GM19467 (cell line): ENCODE measurements at regions not wholly inside any gene's neighbourhood (a gene's known extent, or its start where the extent isn't known, plus 50 kb on each side); places are given as distances from the start of the nearest gene placed in this dataset.

Experiments used
- ATAC-seq: cut with Tn5 transposase; IDR thresholded peaks from one replicate; pipeline ENCODE4 v1.9.1; 2021; ENCODE audit warnings: mild to moderate bottlenecking, moderate library complexity; ENCODE audit not compliant: unreplicated experiment

GRCh38 chr4:31341601-31342359, 621.6 kb downstream of the PCDH7 start:
- no peak for ATAC-seq

GRCh38 chr4:31343061-31343460, 622.9 kb downstream of the PCDH7 start:
- ATAC-seq = no peak

- ATAC-seq = no peak
Observed at GRCh38 chr4:31349907-31350306, 629.7 kb downstream of the PCDH7 start.

- no peak for ATAC-seq
Observed at GRCh38 chr4:31351695-31352094, 631.5 kb downstream of the PCDH7 start.

- no peak for ATAC-seq
Observed at GRCh38 chr4:31356839-31357238, 636.7 kb downstream of the PCDH7 start.

- ATAC-seq = no peak
Observed at GRCh38 chr4:31360786-31361185, 640.6 kb downstream of the PCDH7 start.

- no peak for ATAC-seq
Observed at GRCh38 chr4:31362756-31363155, 642.6 kb downstream of the PCDH7 start.

- ATAC-seq = no peak
Observed at GRCh38 chr4:31365006-31365690, 645.0 kb downstream of the PCDH7 start.

- no peak for ATAC-seq
Observed at GRCh38 chr4:31366041-31366440, 645.9 kb downstream of the PCDH7 start.

- peak; percentile 96 for ATAC-seq
Observed at GRCh38 chr4:31370866-31371465, 650.8 kb downstream of the PCDH7 start.

- no peak for ATAC-seq
Observed at GRCh38 chr4:31374256-31374960, 654.2 kb downstream of the PCDH7 start.

- no peak for ATAC-seq
Observed at GRCh38 chr4:31375936-31376335, 655.8 kb downstream of the PCDH7 start.

- no peak for ATAC-seq
Observed at GRCh38 chr4:31379364-31379763, 659.2 kb downstream of the PCDH7 start.

GRCh38 chr4:31383767-31384166, 663.6 kb downstream of the PCDH7 start:
- ATAC-seq = no peak

- ATAC-seq = no peak
Observed at GRCh38 chr4:31390849-31391248, 670.7 kb downstream of the PCDH7 start.

- no peak for ATAC-seq
Observed at GRCh38 chr4:31391976-31392375, 671.8 kb downstream of the PCDH7 start.

GRCh38 chr4:31392923-31393322, 672.8 kb downstream of the PCDH7 start:
- no peak for ATAC-seq

- ATAC-seq = no peak
Observed at GRCh38 chr4:31408121-31408520, 688.0 kb downstream of the PCDH7 start.

GRCh38 chr4:31411565-31411964, 691.4 kb downstream of the PCDH7 start:
- no peak for ATAC-seq

- ATAC-seq = no peak
Observed at GRCh38 chr4:31415629-31416028, 695.5 kb downstream of the PCDH7 start.

- no peak for ATAC-seq
Observed at GRCh38 chr4:31416498-31416897, 696.3 kb downstream of the PCDH7 start.
